ENCODE measurements at regions not wholly inside any gene's neighbourhood (a gene's known extent, or its start where the extent isn't known, plus 50 kb on each side); places are given as distances from the start of the nearest gene placed in this dataset.

DNA sequence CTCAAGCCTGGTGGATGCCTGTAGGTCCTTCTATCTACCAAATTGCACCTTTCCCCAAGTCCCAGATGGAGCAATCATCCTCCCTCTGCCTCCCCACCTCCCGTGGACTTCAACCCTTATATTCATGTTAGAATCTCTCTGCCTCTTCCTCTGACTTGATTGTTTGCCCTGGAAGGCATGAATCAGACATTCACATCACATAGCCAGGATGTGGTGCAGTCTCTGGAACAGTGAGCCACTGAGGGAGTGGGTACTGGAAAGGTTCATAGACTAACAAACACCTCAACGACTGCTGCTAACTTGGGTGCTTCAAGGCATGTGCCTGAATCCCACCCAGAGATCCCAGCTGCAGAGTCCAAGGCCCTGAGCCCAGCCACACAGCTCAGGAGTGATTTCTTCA is 494.0 kb downstream of the TNS3 start:
- TF ChIP-seq, protein P1, sequence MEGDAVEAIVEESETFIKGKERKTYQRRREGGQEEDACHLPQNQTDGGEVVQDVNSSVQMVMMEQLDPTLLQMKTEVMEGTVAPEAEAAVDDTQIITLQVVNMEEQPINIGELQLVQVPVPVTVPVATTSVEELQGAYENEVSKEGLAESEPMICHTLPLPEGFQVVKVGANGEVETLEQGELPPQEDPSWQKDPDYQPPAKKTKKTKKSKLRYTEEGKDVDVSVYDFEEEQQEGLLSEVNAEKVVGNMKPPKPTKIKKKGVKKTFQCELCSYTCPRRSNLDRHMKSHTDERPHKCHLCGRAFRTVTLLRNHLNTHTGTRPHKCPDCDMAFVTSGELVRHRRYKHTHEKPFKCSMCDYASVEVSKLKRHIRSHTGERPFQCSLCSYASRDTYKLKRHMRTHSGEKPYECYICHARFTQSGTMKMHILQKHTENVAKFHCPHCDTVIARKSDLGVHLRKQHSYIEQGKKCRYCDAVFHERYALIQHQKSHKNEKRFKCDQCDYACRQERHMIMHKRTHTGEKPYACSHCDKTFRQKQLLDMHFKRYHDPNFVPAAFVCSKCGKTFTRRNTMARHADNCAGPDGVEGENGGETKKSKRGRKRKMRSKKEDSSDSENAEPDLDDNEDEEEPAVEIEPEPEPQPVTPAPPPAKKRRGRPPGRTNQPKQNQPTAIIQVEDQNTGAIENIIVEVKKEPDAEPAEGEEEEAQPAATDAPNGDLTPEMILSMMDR (IDR thresholded peaks at IDR 0.05 in 2 of 3, conservative IDR thresholded peaks at IDR 0.05 in 1 of 3; ENCODE audit: borderline replicate concordance in 1 of 3, insufficient read depth in 1 of 3, low read depth in 2 of 3, low read length in 2 of 3), result no peak
- TF ChIP-seq EZH2phosphoT487 (IDR thresholded peaks at IDR 0.05; ENCODE audit: borderline replicate concordance) (no peak), EGR1 (IDR thresholded peaks at IDR 0.05; ENCODE audit: low read depth) (no peak), MAX (IDR thresholded peaks at IDR 0.05) (no peak), ZFX (IDR thresholded peaks at IDR 0.05) (no peak), POLR2A (IDR thresholded peaks at IDR 0.05; ENCODE audit: borderline replicate concordance, extremely low read depth, insufficient read depth, insufficient read length) (no peak), REST (IDR thresholded peaks at IDR 0.05; ENCODE audit: low read depth) (no peak)
